NB4 (cell line): ENCODE measurements at regions not wholly inside any gene's neighbourhood (a gene's known extent, or its start where the extent isn't known, plus 50 kb on each side); places are given as distances from the start of the nearest gene placed in this dataset.

Experiments used
- CTCF ChIP-seq: IDR thresholded peaks from one replicate; pipeline ENCODE4 v1.5.1; 2012; ENCODE audit warnings: low read depth, low read length
- MAX ChIP-seq: IDR thresholded peaks from 2 replicates; pipeline ENCODE4 v1.6.1; 2011; ENCODE audit warnings: low read depth, low read length
- MYC ChIP-seq: IDR thresholded peaks from 2 replicates; pipeline ENCODE4 v1.6.1; 2011; ENCODE audit warnings: low read depth, low read length
- POLR2A ChIP-seq: IDR thresholded peaks from 2 replicates; pipeline ENCODE4 v1.6.1; 2011; ENCODE audit warnings: mild to moderate bottlenecking; ENCODE audit not compliant: insufficient read length; ENCODE audit errors: extremely low read depth

GRCh38 chr1:76013206-76013581, 61.4 kb upstream of the ST6GALNAC3 start:
- TF ChIP-seq POLR2A: no peak
- no peak for TF ChIP-seq MYC
- TF ChIP-seq MAX: no peak
- TF ChIP-seq CTCF: no peak
